CD4-positive, alpha-beta T cell treated with Interleukin-15 for 4 hours (primary cell): ENCODE measurements at regions not wholly inside any gene's neighbourhood (a gene's known extent, or its start where the extent isn't known, plus 50 kb on each side); places are given as distances from the start of the nearest gene placed in this dataset.

ENCODE experiments used
- DNase-seq: peaks from one replicate; pipeline ENCODE4 v3.0.0-alpha.2; 2020; ENCODE audit warnings: low spot score

DNA sequence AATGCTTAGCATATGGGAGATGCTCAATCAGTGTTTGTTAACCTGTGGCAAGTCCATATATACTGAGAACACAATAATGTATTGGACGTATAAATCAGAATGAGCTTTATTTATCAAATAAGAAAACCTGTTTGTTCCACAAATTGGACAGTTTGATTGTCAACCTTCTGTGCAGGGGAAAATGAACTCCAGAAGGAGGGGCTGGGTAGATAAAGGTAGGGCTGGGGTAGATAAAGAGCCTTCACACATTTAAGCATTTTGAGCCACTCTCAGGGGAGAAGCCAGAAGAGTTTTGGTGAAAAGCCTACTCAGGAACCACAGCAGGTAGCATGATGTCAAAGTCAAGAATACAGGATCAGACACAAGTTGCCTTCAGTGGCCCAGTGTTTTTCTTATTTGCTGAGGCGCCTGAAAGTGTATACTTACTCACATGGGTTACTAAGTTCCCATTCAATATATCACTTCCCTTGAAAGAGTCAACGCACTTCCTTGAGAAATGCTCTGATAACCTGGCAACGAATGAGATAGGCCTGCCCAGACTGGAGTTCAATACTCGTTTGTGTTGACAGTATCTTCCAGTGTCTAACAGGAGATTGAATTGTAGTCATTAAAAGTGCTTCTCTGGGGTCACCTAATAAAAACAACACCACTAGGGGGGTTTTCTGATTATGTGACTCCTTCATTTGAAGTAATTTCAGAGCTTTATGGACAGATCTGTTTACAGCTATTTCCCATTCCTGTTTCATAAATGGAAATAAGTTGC is 263.9 kb upstream of the CITED2 start:
- no peak for DNase-seq

DNA sequence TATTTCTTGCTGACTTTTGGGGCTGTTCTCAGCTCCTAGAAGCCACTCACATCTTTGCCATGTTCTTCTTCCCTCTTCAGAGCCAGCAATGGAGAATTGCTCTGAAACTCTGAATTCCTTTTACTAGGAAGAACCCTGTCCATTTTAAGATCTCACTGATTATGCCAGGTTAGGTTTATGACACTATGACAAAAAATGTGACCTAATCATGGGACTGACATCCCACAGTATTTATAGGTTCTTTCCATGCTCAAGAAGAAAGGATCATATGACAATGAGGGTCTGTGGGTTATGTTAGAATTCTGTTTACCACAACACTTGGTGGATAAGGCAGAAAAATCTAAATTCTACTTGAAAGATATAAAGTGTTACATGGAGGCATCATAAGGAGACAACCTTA is 263.3 kb upstream of the CITED2 start:
- DNase-seq: no peak

DNA sequence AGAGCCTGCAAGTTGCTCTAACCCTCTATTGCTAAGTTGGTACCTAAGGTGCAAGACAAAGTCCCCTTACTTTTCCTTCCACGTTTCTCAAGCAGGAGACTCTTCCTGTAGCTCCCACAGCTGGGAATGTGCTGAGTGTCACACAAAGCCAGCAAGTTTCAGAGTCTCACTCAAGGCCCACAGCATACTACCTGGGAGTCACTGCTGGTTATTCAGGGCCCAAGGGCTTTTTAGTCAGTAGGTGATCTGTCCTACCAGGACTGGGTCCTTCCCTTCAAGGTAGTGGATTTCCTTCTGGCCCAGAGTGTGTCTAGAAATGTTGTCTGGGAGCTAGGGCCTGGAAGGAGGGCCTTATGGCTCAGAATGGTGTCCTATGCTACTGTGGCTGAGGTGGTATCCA is 261.9 kb upstream of the CITED2 start:
- DNase-seq: no peak

DNA sequence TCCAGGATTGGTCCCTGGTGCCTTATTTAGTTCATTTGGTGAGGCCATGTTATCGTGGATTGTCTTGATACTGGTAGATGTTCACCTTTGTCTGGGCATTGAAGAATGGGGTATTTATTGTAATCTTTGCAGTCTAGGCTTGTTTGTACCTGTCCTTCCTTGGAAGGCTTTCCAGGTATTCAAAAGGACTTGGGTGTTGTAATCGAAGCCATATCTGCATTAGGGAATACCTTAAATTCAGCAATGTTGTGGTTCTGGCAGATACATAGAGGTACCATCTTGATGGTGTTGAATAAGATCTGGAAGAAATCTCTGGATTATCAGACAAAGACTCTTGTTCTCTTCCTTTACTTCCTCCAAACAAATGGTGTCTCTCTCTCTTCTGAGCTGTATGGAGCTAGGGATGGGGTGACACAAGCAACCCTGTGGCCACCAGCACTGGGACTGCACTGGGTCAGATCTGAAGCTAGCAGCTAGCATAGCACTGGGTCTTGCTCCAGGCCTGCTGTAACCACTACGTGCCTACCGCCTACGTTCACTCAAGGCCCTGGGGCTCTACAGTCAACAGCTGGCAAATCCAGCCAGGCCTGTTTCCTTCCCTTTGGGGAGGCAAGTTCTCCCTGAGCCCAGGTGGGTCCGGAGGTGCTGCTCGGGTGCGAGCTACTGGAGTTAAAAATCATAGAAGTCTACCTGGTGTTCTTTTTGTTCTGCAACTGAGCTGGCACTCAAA is 261.1 kb upstream of the CITED2 start:
- DNase-seq: no peak

DNA sequence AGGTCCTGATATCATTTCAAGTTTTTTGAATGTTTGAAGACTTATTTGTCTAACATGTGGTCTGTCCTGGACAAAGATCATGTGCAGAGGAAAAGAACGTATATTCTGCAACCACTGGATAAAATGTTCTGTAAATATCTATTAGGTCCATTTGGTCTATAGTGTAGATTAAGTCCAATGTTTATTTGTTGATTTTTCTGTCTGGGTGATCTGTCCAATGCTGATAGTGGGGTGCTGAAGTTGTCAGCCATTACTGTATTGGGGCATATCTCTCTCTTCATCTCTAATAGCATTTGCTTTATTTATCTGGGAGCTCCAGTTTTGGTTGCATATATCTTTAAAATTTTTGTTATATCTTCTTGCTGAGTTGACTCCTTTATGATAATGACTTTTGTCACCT is 258.4 kb upstream of the CITED2 start:
- no peak for DNase-seq

DNA sequence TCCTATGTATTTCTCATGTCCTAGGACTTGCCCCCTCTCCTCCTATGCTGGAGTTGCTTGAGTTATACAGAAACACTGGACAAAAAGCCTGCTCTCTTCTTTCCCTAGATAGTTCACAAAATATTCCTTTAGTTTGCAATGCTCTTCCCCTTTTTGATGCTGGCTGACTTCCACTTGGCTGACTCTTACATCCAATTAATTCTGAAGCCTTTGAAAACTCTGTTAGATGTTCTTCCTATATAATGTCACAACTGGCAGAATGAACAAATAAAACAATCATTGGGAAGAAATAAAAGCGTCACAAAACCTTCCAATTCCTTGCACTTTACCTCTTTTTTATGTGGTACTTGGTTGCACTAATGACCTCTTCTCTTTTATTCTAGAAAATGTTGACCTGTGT is 253.8 kb upstream of the CITED2 start:
- DNase-seq: no peak

DNA sequence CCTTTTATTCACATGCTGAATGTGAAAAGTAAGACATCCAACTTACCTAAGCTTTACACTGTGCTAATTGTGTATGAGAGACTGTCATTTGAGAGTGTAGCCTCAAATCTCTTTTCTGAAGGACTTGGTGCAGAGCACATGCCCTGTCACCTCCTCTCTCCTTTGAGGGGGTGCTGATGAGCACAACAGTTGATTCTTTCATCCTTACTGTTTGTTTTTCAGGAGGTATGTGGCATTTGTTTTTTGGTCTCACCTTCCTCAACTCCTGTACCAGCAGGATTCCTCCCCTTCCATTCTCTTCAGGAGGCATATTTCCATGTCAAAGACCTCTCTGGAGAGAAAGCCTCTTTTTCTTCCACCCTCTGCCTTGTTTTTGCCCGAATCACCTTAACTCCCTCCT is 252.6 kb upstream of the CITED2 start:
- no peak for DNase-seq

DNA sequence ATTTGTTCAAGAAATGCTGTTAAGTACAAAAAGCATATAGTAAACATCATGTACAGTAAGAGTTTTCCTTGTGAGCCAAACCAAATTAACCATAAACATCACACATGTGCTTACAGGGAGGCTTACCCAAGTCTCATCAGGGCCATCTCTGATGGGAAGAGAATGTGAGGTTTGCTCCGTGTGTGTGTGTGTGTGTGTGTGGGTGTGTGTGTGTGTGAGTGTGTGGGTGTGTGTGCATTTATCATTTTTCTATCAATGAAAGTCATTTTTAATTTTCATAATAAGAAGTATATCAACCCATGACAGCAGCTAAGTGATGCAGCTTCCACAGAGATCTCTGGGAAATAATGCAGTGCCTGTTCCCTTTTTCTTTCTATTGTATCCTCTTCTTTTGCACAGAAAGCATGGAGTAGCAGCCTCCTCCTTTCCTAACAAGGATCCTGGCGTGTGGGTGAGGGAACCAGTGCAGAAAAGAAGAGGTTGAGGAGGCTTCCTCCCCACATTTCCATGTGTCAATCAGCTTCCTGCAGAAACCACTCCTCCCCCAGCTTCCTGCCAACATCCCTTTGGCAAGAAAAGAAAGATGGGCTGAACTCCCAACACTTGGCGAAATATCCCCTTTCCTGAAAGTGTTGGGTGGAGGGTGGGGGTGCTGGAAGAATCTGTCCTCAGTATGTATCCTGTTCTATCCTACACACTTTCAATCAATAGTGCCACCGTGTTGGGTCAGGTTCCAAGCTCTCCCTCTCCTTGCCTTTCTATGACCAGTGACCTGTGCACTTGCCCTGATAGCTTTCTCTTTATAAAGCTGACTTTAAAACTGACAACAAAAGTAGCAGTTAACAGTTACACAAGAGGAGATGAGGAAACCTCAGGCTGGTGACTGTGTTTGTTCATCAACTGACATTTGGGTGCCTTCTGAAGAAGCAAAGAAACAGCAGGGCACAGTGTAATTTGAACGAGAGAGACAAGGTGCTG is 251.8 kb upstream of the CITED2 start:
- DNase-seq: no peak

DNA sequence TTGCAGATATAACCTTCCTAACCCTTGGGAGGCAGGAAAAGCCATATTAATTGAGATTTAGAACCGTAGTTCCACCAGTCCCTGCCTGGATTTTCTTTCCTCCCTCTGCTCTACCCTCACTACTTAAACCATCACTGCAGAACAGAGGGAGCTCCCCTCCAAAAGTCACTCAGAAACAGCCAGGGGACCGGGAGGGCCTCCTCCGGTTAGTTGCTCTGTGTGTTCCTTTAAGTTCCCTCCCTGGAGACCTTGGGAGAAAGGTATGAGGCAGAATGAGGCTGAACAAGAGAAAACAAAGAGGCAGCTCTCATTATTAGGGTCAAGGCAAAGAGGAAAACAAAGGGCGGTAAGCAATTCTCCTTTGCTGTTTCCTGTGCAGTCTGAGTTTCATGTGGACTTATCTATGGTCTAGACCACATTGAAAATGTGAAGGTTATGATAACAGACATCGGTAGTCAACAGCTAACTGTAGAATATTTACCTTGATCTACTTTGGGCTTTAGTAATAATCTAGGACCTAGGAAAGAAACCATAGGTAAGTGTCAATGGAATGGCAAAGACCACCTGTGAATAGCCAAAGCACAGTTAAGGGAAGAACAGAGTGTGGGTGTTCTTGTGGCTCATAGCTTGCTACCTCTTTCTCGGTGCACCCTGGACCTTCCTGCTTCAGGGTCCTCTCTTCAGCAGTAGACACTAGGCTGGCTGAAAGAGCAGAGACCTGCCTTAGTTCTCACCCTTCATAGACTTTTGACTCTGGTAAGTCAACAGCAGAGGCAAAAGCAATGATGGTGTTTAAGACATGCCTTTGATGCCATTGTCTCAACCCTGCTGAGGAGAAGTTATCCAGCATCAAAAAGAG is 250.9 kb upstream of the CITED2 start:
- no peak for DNase-seq

DNA sequence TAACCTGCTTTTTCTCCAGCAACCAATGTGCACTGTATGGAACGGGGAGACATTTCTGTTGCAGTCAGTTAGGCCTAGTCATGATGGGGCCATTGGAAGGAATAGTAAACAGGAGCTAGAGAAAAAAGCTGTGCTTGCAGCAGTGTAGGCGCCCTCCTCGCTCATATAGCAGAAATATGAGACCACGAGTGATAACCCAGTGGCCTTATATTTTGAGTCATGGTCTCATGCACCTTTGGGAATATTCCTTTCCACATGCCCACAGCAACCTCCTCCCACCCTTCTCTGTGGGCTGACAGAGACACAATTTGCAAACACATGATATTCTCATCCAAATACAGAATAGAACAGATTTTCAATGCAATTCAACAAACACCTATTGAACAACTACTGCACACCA is 248.9 kb upstream of the CITED2 start:
- no peak for DNase-seq

DNA sequence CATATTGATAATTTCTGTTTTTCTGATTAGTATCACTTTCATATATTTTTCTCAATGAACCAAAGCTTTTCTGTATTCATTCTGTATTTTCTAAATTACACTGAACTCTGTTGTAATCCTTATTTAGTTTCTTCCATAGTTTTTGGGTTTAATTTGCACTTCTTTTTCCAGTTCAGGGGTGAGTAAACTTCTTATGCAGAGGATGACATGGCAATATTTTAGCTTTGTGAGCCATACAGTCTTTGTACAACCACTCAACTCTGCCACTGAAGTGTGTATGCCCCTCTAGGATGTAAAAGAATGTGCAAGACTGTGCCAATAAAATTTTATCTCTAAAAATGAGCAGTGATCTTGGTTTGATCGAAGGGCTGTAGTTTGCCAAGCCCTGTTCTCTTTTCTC is 239.0 kb upstream of the CITED2 start:
- DNase-seq: no peak

DNA sequence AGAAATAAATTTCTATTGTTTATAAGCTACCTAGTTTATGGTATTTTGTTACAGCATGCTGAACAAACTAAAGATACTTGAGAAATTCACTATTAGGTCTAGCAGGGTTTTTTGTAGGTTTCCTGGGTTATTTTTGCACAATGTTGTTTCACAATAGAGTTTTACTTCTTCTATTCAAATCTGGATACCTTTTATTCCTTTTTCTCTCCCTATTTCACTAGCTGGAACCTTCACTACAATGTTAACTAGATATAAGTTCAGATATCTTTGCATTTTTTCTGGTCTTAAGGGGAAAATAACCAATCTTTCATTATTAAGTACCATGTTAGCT is 237.7 kb upstream of the CITED2 start:
- no peak for DNase-seq

DNA sequence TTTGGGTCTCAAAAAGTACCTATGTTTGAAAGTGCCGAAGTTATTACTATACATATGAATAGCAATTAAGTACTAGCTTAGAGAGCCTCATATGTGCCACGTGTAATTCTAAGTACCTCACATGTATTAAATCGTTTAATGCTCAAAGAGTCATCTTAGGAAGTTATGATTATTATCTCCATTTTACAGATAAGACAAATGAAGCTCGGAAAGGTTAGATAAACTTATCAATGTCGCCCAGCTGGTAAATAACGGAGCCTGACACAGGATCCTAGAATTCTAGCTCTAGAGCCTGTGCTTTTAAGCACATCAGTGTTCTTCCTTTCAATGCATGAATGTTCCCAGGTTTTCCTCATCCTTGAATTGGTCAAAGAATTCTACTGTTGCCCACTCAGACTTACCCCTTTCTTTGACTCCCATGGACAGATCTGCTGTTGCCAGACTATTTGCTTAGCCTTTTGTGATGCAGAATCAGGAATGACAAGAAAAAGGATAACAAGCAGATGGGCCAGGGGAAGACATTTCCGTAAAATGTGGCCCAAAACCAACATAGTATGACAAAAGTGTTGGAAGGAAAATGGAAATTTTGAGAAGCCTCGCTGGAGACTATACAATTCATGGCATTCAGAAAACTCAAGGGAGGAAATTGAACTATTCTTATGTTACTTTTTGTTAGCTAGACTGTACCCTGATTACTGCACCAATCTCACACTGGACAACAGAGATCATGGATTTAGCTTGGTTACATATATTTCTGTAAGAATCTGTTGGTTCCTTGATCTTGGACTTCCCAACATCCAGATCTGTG is 237.1 kb upstream of the CITED2 start:
- no peak for DNase-seq

DNA sequence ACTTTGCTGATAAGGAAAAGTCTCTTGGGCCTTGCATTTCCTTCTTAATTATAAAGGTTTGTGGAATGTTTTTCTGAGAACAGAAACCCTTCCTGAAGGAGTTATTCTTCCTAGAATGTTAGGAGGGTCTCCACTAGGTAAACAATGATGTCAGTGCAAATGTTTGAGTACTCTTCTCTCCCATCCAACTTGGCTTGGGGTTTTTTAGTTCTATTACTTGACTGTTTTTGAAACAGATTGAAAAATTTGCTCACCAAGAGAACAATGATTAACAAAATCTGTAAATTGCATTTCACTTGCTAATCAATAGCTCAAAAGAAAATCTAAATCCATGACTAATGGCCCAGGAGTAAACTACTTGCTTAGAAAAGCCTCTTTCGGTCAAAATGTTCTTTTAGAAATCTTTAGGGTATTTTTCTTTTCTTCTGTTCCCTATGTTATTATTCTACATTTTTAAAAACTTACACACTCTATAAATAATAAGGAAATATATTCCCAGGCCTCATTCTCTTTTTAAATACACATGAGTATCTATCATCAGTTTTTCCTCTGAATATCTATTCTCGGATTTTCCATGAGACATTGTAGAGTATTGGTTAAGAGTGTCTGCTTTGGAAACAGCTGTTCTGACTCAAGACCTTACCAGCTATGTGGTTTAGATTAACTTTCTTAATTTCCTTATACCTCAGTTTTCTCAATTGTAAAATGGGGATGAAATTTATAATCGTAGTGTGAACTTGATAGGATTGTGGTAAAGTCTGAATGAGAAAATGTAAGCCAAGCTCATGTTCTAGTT is 234.2 kb upstream of the CITED2 start:
- DNase-seq: no peak

DNA sequence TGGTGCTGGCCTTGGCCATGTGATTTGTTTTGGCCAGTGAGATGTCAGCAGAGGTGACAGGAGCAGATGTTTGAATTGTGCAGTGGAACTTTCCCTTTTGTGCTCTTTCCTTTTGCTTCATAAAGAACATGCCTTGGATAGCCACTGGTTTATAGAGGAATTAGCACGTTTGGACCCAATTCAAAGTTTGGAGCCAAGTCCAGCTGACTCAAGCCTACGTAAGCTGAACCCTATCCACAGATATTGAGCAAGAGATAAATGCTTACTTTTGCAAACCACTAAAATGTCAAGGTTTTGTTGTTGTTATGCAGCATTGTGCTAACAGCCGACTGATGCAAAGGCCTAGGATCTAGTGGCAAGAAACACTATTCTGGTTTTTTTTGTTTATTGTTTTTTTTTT is 230.9 kb upstream of the CITED2 start:
- no peak for DNase-seq

DNA sequence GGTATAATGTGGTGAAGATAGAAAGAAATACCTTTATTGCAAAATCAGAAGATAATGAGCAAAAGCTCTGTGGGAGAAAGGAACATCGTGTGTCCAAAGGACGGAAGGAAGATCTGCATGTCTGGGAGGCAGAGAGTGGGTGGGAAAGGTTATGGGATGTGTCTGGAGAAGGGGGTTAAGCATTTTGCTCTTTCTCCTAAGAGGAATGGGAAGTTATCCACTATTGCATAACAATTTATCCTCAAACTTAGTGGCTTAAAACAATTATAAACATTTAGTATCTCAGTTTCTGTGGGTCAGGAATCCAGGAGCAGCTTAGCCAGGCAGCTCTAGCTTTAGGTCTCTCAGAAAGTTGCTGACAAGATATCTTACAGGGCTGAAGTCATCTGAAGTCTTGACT is 229.1 kb upstream of the CITED2 start:
- no peak for DNase-seq

DNA sequence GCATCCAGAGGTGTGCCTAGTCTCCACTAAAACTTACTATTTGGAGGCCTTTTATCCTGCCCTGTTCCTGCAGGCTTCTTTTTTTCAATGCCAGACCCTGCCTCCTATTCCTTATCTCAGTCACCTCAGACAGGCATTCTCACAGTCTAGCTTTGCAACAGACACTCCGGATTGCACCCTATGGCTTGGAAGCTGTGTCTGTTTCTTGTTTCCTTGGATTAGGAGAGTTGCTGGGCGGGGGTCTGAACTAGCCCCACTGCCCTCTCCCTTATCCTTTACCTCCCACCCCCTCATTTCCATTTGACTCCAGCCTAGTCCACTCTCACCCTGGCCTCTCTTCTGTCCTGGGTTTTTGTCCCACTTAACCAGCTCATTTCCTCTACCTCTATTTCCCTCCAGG is 228.1 kb upstream of the CITED2 start:
- no peak for DNase-seq

DNA sequence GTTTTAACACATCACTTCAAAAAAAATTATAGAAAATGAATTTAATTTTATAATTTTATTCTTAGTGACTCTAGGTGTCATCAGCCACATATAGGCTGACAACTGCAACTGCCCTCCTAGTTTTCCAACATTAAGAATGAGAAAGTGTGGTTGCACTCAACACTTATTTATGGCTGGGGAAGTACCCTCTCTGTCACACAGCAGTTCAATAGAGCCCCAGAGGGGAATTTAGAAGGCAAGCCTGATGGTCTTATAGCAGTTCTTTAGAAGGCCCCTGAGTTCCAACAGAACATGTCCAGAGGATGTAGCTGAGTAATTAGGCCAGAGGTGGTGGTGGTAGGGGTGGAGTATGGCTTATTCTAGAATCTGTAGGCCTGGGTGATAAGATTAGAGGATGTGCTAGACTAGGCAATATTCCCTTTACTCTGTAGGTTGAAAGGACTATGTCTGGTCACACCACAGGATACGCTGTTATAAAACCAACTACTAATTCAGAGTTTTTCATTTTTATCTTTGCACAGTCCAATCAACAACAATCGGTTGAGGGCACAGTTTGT is 226.5 kb upstream of the CITED2 start:
- no peak for DNase-seq

DNA sequence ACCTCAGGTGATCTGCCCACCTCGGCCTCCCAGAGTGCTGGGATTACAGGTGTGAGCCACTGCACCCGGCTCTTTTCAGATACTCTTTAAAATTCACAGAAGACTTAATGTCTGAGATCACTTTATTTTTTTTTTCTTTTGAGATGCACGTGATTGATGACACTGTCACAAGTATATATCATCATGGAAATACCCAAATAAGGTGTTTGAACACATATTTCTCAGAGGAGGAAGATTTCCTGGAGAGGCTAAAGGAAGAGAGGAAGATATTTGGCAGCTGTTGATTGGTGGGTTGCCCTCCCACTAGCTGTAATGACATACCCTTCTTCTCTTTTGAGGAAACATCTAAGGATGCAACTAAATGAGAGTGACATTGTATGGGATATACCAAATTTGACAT is 225.9 kb upstream of the CITED2 start:
- no peak for DNase-seq
